ENCODE measurements at regions not wholly inside any gene's neighbourhood (a gene's known extent, or its start where the extent isn't known, plus 50 kb on each side); places are given as distances from the start of the nearest gene placed in this dataset.

GRCh38 chr3:99172736-99173657 lies 271.5 kb upstream of the DCBLD2 start:
- TF ChIP-seq POLR2A (IDR thresholded peaks at IDR 0.05; ENCODE audit: low read depth, low read length) (no peak), TAF1 (IDR thresholded peaks at IDR 0.05; ENCODE audit: borderline replicate concordance, low read depth, low read length) (no peak), POLR2AphosphoS5 (IDR thresholded peaks at IDR 0.05; ENCODE audit: low read depth, low read length) (no peak)
- FAIRE-seq (no peak), DNase-seq (ENCODE audit: insufficient read length) (no peak)

GRCh38 chr3:99171800-99172199 lies 270.3 kb upstream of the DCBLD2 start:
- no peak for TF ChIP-seq TAF1 (IDR thresholded peaks at IDR 0.05; ENCODE audit: borderline replicate concordance, low read depth, low read length)
- no peak for TF ChIP-seq POLR2AphosphoS5 (IDR thresholded peaks at IDR 0.05; ENCODE audit: low read depth, low read length)
- no peak for TF ChIP-seq POLR2A (IDR thresholded peaks at IDR 0.05; ENCODE audit: low read depth, low read length)
- no peak for FAIRE-seq
- DNase-seq (ENCODE audit: insufficient read length) = no peak

- DNase-seq (ENCODE audit: insufficient read length) (no peak), FAIRE-seq (no peak)
- TF ChIP-seq POLR2AphosphoS5 (IDR thresholded peaks at IDR 0.05; ENCODE audit: low read depth, low read length) = no peak
- no peak for TF ChIP-seq TAF1 (IDR thresholded peaks at IDR 0.05; ENCODE audit: borderline replicate concordance, low read depth, low read length)
- TF ChIP-seq POLR2A (IDR thresholded peaks at IDR 0.05; ENCODE audit: low read depth, low read length) = no peak
These were observed 269.5 kb upstream of the DCBLD2 start for GRCh38 chr3:99170867-99171517.

- TF ChIP-seq POLR2AphosphoS5 (IDR thresholded peaks at IDR 0.05; ENCODE audit: low read depth, low read length) (no peak), TAF1 (IDR thresholded peaks at IDR 0.05; ENCODE audit: borderline replicate concordance, low read depth, low read length) (no peak), POLR2A (IDR thresholded peaks at IDR 0.05; ENCODE audit: low read depth, low read length) (no peak)
- FAIRE-seq (no peak), DNase-seq (ENCODE audit: insufficient read length) (no peak)
These were observed 265.6 kb upstream of the DCBLD2 start for GRCh38 chr3:99167071-99167470.

GRCh38 chr3:99163314-99163713 lies 261.8 kb upstream of the DCBLD2 start:
- no peak for DNase-seq (ENCODE audit: insufficient read length)
- no peak for FAIRE-seq
- TF ChIP-seq TAF1 (IDR thresholded peaks at IDR 0.05; ENCODE audit: borderline replicate concordance, low read depth, low read length) = no peak
- no peak for TF ChIP-seq POLR2AphosphoS5 (IDR thresholded peaks at IDR 0.05; ENCODE audit: low read depth, low read length)
- TF ChIP-seq POLR2A (IDR thresholded peaks at IDR 0.05; ENCODE audit: low read depth, low read length) = no peak

- no peak for DNase-seq (ENCODE audit: insufficient read length)
- FAIRE-seq = no peak
- TF ChIP-seq POLR2AphosphoS5 (IDR thresholded peaks at IDR 0.05; ENCODE audit: low read depth, low read length) (no peak), POLR2A (IDR thresholded peaks at IDR 0.05; ENCODE audit: low read depth, low read length) (no peak), TAF1 (IDR thresholded peaks at IDR 0.05; ENCODE audit: borderline replicate concordance, low read depth, low read length) (no peak)
These were observed 257.8 kb upstream of the DCBLD2 start for GRCh38 chr3:99159220-99159762.

- DNase-seq (ENCODE audit: insufficient read length) (no peak), FAIRE-seq (no peak)
- TF ChIP-seq POLR2AphosphoS5 (IDR thresholded peaks at IDR 0.05; ENCODE audit: low read depth, low read length) (no peak), TAF1 (IDR thresholded peaks at IDR 0.05; ENCODE audit: borderline replicate concordance, low read depth, low read length) (no peak), POLR2A (IDR thresholded peaks at IDR 0.05; ENCODE audit: low read depth, low read length) (no peak)
These were observed 243.5 kb upstream of the DCBLD2 start for GRCh38 chr3:99145031-99145430.

- TF ChIP-seq POLR2AphosphoS5 (IDR thresholded peaks at IDR 0.05; ENCODE audit: low read depth, low read length) (no peak), TAF1 (IDR thresholded peaks at IDR 0.05; ENCODE audit: borderline replicate concordance, low read depth, low read length) (no peak), POLR2A (IDR thresholded peaks at IDR 0.05; ENCODE audit: low read depth, low read length) (no peak)
- no peak for DNase-seq (ENCODE audit: insufficient read length)
- no peak for FAIRE-seq
These were observed 242.0 kb upstream of the DCBLD2 start for GRCh38 chr3:99143493-99143892.

- no peak for DNase-seq (ENCODE audit: insufficient read length)
- no peak for FAIRE-seq
- TF ChIP-seq POLR2A (IDR thresholded peaks at IDR 0.05; ENCODE audit: low read depth, low read length) = no peak
- no peak for TF ChIP-seq POLR2AphosphoS5 (IDR thresholded peaks at IDR 0.05; ENCODE audit: low read depth, low read length)
- TF ChIP-seq TAF1 (IDR thresholded peaks at IDR 0.05; ENCODE audit: borderline replicate concordance, low read depth, low read length) = no peak
These were observed 233.5 kb upstream of the DCBLD2 start for GRCh38 chr3:99134986-99135385.

GRCh38 chr3:99131876-99132275 lies 230.4 kb upstream of the DCBLD2 start:
- TF ChIP-seq TAF1 (IDR thresholded peaks at IDR 0.05; ENCODE audit: borderline replicate concordance, low read depth, low read length) = no peak
- no peak for DNase-seq (ENCODE audit: insufficient read length)
- no peak for FAIRE-seq

GRCh38 chr3:99128725-99129505 lies 227.4 kb upstream of the DCBLD2 start:
- no peak for FAIRE-seq

More at GRCh38 chr3:99128725-99129505, 227.4 kb upstream of the DCBLD2 start:
- no peak for TF ChIP-seq TAF1 (IDR thresholded peaks at IDR 0.05; ENCODE audit: borderline replicate concordance, low read depth, low read length)
- TF ChIP-seq POLR2A (IDR thresholded peaks at IDR 0.05; ENCODE audit: low read depth, low read length) = no peak
- no peak for TF ChIP-seq POLR2AphosphoS5 (IDR thresholded peaks at IDR 0.05; ENCODE audit: low read depth, low read length)
- no peak for DNase-seq (ENCODE audit: insufficient read length)

All from GM12892 (cell line).